WTC11 (cell line): ENCODE measurements at regions not wholly inside any gene's neighbourhood (a gene's known extent, or its start where the extent isn't known, plus 50 kb on each side); places are given as distances from the start of the nearest gene placed in this dataset.

ENCODE experiments used
- ATAC-seq: fragments of 200-7000 bp; cut with Tn5 transposase; 2 replicates; pipeline ENCODE4 v1.10.0; 2021; ENCODE audit warnings: mild to moderate bottlenecking, moderate library complexity
- CTCF ChIA-PET: fragments of 300-600 bp; sonication (Branson Sonifier 250); formaldehyde crosslinking; loops from one replicate; lab custom pipeline; 2021; ENCODE audit warnings: antibody characterized with exemption; lab: Charles Lee
- POLR2A ChIA-PET: fragments of 350-600 bp; sonication (Branson Sonifier 250); formaldehyde crosslinking; loops from one replicate; lab custom pipeline; 2021; ENCODE audit warnings: antibody characterized with exemption; lab: Charles Lee
- DNase-seq: peaks from one replicate; pipeline ENCODE4 v3.0.0; 2021; ENCODE audit warnings: low spot score
- H3K27ac Mint-ChIP-seq: 2 replicates; pipeline ENCODE4 v1.8.0; 2021; ENCODE audit warnings: mixed read lengths
- H3K27me3 Mint-ChIP-seq: 2 replicates; pipeline ENCODE4 v1.8.0; 2021; ENCODE audit warnings: low read depth, mild to moderate bottlenecking, moderate library complexity, mixed read lengths
- H3K36me3 Mint-ChIP-seq: 2 replicates; pipeline ENCODE4 v1.8.0; 2021; ENCODE audit warnings: mixed read lengths
- H3K4me1 Mint-ChIP-seq: 2 replicates; pipeline ENCODE4 v1.8.0; 2022; ENCODE audit warnings: mixed read lengths
- H3K4me3 Mint-ChIP-seq: 2 replicates; pipeline ENCODE4 v1.8.0; 2021; ENCODE audit warnings: mild to moderate bottlenecking, moderate library complexity, mixed read lengths
- H3K9me3 Mint-ChIP-seq: 2 replicates; pipeline ENCODE4 v1.8.0; 2021; ENCODE audit warnings: mixed read lengths
- CBFB ChIP-seq: sonication (generic); formaldehyde crosslinking; IDR thresholded peaks from 2 replicates; pipeline ENCODE4 v1.8.1; 2022; ENCODE audit warnings: mild to moderate bottlenecking, low read depth, missing genetic modification reagents
- CDX4 ChIP-seq: fragments of 250-450 bp; sonication (Bioruptor Pico); IDR thresholded peaks from 2 replicates; pipeline ENCODE4 v1.9.0; 2021; ENCODE audit warnings: moderate library complexity, mild to moderate bottlenecking, inconsistent platforms, borderline replicate concordance
- EMX1 ChIP-seq: fragments of 250-450 bp; sonication (Bioruptor Pico); IDR thresholded peaks from 2 replicates; pipeline ENCODE4 v1.8.0; 2021; ENCODE audit warnings: mild to moderate bottlenecking
- ESRRA ChIP-seq: sonication (generic); formaldehyde crosslinking; IDR thresholded peaks from 2 replicates; pipeline ENCODE4 v1.8.1; 2022; ENCODE audit warnings: mild to moderate bottlenecking, missing genetic modification reagents, borderline replicate concordance
- FOXK1 ChIP-seq: sonication (generic); formaldehyde crosslinking; IDR thresholded peaks from 2 replicates; pipeline ENCODE4 v1.8.0; 2022; ENCODE audit warnings: mild to moderate bottlenecking, moderate library complexity, missing genetic modification reagents
- FOXP1 ChIP-seq: sonication (generic); formaldehyde crosslinking; IDR thresholded peaks from 2 replicates; pipeline ENCODE4 v1.8.0; 2022; ENCODE audit warnings: missing genetic modification reagents, mild to moderate bottlenecking, moderate library complexity, borderline replicate concordance
- HMGA2 ChIP-seq: fragments of 250-450 bp; sonication (Bioruptor Pico); IDR thresholded peaks from 2 replicates; pipeline ENCODE4 v1.4.0; 2021; ENCODE audit warnings: mild to moderate bottlenecking, moderate library complexity
- IRF2 ChIP-seq: sonication (generic); formaldehyde crosslinking; IDR thresholded peaks from 2 replicates; pipeline ENCODE4 v1.8.0; 2022; ENCODE audit warnings: low read depth, missing genetic modification reagents, borderline replicate concordance
- JAZF1 ChIP-seq: fragments of 250-450 bp; sonication (Bioruptor Pico); IDR thresholded peaks from 2 replicates; pipeline ENCODE4 v1.9.0; 2021; ENCODE audit warnings: moderate library complexity, mild to moderate bottlenecking, inconsistent platforms
- MXD4 ChIP-seq: fragments of 250-450 bp; sonication (Bioruptor Pico); IDR thresholded peaks from 2 replicates; pipeline ENCODE4 v1.8.0; 2021; ENCODE audit warnings: mild to moderate bottlenecking, moderate library complexity, borderline replicate concordance
- NFE2L1 ChIP-seq: sonication (generic); formaldehyde crosslinking; IDR thresholded peaks from 2 replicates; pipeline ENCODE4 v1.8.1; 2023; ENCODE audit warnings: missing genetic modification reagents
- NR2C2 ChIP-seq: sonication (generic); formaldehyde crosslinking; IDR thresholded peaks from 2 replicates; pipeline ENCODE4 v1.8.0; 2022; ENCODE audit warnings: mild to moderate bottlenecking, missing genetic modification reagents
- NR3C1 ChIP-seq: sonication (generic); formaldehyde crosslinking; conservative IDR thresholded peaks from 2 replicates; pipeline ENCODE4 v1.8.1; 2023; ENCODE audit warnings: low read depth, mild to moderate bottlenecking, missing genetic modification reagents
- RORB ChIP-seq: fragments of 250-450 bp; sonication (Bioruptor Pico); IDR thresholded peaks from 2 replicates; pipeline ENCODE4 v1.9.0; 2021; ENCODE audit warnings: mild to moderate bottlenecking
- SOX15 ChIP-seq: fragments of 250-450 bp; sonication (Bioruptor Pico); IDR thresholded peaks from 2 replicates; pipeline ENCODE4 v1.9.0; 2021; ENCODE audit warnings: mild to moderate bottlenecking
- TCF7 ChIP-seq: sonication (generic); formaldehyde crosslinking; IDR thresholded peaks from 2 replicates; pipeline ENCODE4 v1.8.0; 2022; ENCODE audit warnings: mild to moderate bottlenecking, low read depth, missing genetic modification reagents, moderate library complexity
- TEAD4 ChIP-seq: sonication (generic); formaldehyde crosslinking; IDR thresholded peaks from 2 replicates; pipeline ENCODE4 v1.8.0; 2022; ENCODE audit warnings: mild to moderate bottlenecking, missing genetic modification reagents
- ZBTB43 ChIP-seq: sonication (generic); formaldehyde crosslinking; IDR thresholded peaks from 2 replicates; pipeline ENCODE4 v1.8.1; 2023; ENCODE audit warnings: mild to moderate bottlenecking, missing genetic modification reagents
- ZMAT4 ChIP-seq: fragments of 250-450 bp; sonication (Bioruptor Pico); IDR thresholded peaks from 2 replicates; pipeline ENCODE4 v1.9.0; 2021; ENCODE audit warnings: mild to moderate bottlenecking
- ZNF138 ChIP-seq: sonication (generic); formaldehyde crosslinking; conservative IDR thresholded peaks from 2 replicates; pipeline ENCODE4 v1.8.1; 2022; ENCODE audit warnings: mild to moderate bottlenecking, moderate library complexity, missing genetic modification reagents
- ZNF232 ChIP-seq: sonication (generic); formaldehyde crosslinking; IDR thresholded peaks from 2 replicates; pipeline ENCODE4 v1.8.0; 2022; ENCODE audit warnings: mild to moderate bottlenecking, missing genetic modification reagents
- ZNF396 ChIP-seq: fragments of 250-450 bp; sonication (Bioruptor Pico); IDR thresholded peaks from 2 replicates; pipeline ENCODE4 v1.8.0; 2021; ENCODE audit warnings: mild to moderate bottlenecking, moderate library complexity, borderline replicate concordance
- ZNF416 ChIP-seq: fragments of 250-450 bp; sonication (Bioruptor Pico); IDR thresholded peaks from 2 replicates; pipeline ENCODE4 v1.9.0; 2021; ENCODE audit warnings: mild to moderate bottlenecking, inconsistent platforms
- ZNF423 ChIP-seq: fragments of 250-450 bp; sonication (Bioruptor Pico); IDR thresholded peaks from 2 replicates; pipeline ENCODE4 v2.1.2; 2022; ENCODE audit warnings: mild to moderate bottlenecking, moderate library complexity
- ZNF425 ChIP-seq: fragments of 250-450 bp; sonication (Bioruptor Pico); conservative IDR thresholded peaks from 2 replicates; pipeline ENCODE4 v1.9.0; 2021; ENCODE audit warnings: mild to moderate bottlenecking
- TF ChIP-seq, protein P1 (sequence below): sonication (generic); formaldehyde crosslinking; IDR thresholded peaks from 2 replicates; pipeline ENCODE4 v1.8.0; 2022; ENCODE audit warnings: mild to moderate bottlenecking, missing genetic modification reagents
- TF ChIP-seq, protein P2 (sequence below): sonication (generic); formaldehyde crosslinking; IDR thresholded peaks from 2 replicates; pipeline ENCODE4 v1.8.0; 2023; ENCODE audit warnings: mild to moderate bottlenecking, missing genetic modification reagents
- TF ChIP-seq, protein P3 (sequence below): sonication (generic); formaldehyde crosslinking; IDR thresholded peaks from 2 replicates; pipeline ENCODE4 v1.8.1; 2023; ENCODE audit warnings: mild to moderate bottlenecking, missing genetic modification reagents, moderate library complexity
- TF ChIP-seq, protein P4 (sequence below): sonication (generic); formaldehyde crosslinking; IDR thresholded peaks from 2 replicates; pipeline ENCODE4 v1.8.1; 2023; ENCODE audit warnings: mild to moderate bottlenecking, moderate library complexity, missing genetic modification reagents

DNA sequence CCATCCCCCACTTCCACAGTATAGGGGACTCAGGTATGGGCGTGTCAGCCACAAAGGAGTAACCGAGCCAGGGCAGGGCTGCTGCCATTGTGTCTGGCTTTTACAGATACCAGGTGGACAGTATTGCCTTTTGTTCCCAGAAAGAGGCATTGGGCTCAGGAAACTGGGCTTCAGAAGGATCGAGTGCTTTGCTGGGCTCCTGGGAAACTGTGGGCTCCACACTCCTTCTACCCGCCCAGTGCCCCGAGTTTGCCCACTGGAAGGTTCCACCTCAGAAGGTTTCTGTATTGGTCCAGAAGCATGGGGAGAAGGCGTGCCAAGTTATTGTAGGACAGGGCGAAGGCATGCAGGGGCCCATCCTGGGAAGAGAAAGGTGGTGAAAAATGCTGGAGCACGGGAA, 894.4 kb downstream of the TBC1D22A start:
- Mint-ChIP-seq H3K36me3 (peaks cover 18% of the 10 kb centered on the region), H3K9me3 (peaks cover 39% of the 10 kb centered on the region), H3K4me3 (no peak overlapping the region)
- CTCF ChIA-PET = no interaction called here
- no peak for DNase-seq
- TF ChIP-seq EMX1 (CRISPR knock-in tag) = no peak
- no peak for TF ChIP-seq ZNF232 (CRISPR knock-in tag)
- TF ChIP-seq CBFB = no peak
- no peak for TF ChIP-seq HMGA2
- TF ChIP-seq, protein P1, sequence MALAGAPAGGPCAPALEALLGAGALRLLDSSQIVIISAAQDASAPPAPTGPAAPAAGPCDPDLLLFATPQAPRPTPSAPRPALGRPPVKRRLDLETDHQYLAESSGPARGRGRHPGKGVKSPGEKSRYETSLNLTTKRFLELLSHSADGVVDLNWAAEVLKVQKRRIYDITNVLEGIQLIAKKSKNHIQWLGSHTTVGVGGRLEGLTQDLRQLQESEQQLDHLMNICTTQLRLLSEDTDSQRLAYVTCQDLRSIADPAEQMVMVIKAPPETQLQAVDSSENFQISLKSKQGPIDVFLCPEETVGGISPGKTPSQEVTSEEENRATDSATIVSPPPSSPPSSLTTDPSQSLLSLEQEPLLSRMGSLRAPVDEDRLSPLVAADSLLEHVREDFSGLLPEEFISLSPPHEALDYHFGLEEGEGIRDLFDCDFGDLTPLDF (CRISPR knock-in tag) = no peak
- no peak for TF ChIP-seq TEAD4 (CRISPR knock-in tag)
- TF ChIP-seq ZNF396 (CRISPR knock-in tag) = no peak
- no peak for TF ChIP-seq NR3C1
- TF ChIP-seq IRF2 (CRISPR knock-in tag) = no peak
- TF ChIP-seq ZNF138 = no peak
- no peak for TF ChIP-seq NR2C2 (CRISPR knock-in tag)
- no peak for TF ChIP-seq ZMAT4 (CRISPR knock-in tag)
- no peak for TF ChIP-seq RORB (CRISPR knock-in tag)
- no peak for TF ChIP-seq JAZF1 (CRISPR knock-in tag)
- no peak for TF ChIP-seq MXD4
- TF ChIP-seq ZNF416 (CRISPR knock-in tag) = no peak
- TF ChIP-seq CDX4 (CRISPR knock-in tag) = no peak
- no peak for TF ChIP-seq TCF7 (CRISPR knock-in tag)
- TF ChIP-seq FOXK1 = no peak
- TF ChIP-seq, all 79 proteins: peak for 0
- no peak overlapping the region for H3K27ac Mint-ChIP-seq
- no peak for ATAC-seq
- POLR2A ChIA-PET = no interaction called here
- H3K27me3 Mint-ChIP-seq = peaks cover 51% of the 10 kb centered on the region
- peaks cover 11% of the 10 kb centered on the region for H3K4me1 Mint-ChIP-seq

DNA sequence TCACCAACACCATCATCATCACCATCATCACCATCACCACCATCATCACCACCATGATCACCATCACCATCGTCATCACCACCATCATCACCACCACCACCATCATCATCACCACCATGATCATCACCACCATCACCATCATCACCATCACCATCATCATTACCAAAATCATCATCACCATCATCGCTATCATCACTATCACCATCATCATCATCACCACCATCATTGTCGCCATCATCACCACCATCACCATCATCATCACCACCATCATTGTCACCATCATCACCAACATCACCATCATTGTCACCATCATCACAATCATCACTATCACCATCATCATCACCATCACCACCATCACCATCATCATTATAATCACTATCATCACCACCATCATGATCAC, 893.5 kb downstream of the TBC1D22A start:
- Mint-ChIP-seq H3K27me3 (peaks cover 43% of the 10 kb centered on the region), H3K4me1 (peaks cover 11% of the 10 kb centered on the region), H3K27ac (no peak overlapping the region), H3K9me3 (peaks cover 35% of the 10 kb centered on the region), H3K36me3 (peaks cover 17% of the 10 kb centered on the region), H3K4me3 (no peak overlapping the region)
- POLR2A ChIA-PET = no interaction called here
- CTCF ChIA-PET = no interaction called here
- ATAC-seq (no peak), DNase-seq (no peak)
- no peak for TF ChIP-seq ESRRA (CRISPR knock-in tag)
- TF ChIP-seq ZNF423 (CRISPR knock-in tag) = no peak
- no peak for TF ChIP-seq ZBTB43 (CRISPR knock-in tag)
- no peak for TF ChIP-seq NFE2L1
- no peak for TF ChIP-seq ZNF425 (CRISPR knock-in tag)
- TF ChIP-seq SOX15 (CRISPR knock-in tag) = no peak
- TF ChIP-seq, protein P2, sequence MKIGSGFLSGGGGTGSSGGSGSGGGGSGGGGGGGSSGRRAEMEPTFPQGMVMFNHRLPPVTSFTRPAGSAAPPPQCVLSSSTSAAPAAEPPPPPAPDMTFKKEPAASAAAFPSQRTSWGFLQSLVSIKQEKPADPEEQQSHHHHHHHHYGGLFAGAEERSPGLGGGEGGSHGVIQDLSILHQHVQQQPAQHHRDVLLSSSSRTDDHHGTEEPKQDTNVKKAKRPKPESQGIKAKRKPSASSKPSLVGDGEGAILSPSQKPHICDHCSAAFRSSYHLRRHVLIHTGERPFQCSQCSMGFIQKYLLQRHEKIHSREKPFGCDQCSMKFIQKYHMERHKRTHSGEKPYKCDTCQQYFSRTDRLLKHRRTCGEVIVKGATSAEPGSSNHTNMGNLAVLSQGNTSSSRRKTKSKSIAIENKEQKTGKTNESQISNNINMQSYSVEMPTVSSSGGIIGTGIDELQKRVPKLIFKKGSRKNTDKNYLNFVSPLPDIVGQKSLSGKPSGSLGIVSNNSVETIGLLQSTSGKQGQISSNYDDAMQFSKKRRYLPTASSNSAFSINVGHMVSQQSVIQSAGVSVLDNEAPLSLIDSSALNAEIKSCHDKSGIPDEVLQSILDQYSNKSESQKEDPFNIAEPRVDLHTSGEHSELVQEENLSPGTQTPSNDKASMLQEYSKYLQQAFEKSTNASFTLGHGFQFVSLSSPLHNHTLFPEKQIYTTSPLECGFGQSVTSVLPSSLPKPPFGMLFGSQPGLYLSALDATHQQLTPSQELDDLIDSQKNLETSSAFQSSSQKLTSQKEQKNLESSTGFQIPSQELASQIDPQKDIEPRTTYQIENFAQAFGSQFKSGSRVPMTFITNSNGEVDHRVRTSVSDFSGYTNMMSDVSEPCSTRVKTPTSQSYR (CRISPR knock-in tag) = no peak
- TF ChIP-seq, protein P3, sequence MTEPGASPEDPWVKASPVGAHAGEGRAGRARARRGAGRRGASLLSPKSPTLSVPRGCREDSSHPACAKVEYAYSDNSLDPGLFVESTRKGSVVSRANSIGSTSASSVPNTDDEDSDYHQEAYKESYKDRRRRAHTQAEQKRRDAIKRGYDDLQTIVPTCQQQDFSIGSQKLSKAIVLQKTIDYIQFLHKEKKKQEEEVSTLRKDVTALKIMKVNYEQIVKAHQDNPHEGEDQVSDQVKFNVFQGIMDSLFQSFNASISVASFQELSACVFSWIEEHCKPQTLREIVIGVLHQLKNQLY (CRISPR knock-in tag) = no peak
- no peak for TF ChIP-seq FOXP1 (CRISPR knock-in tag)
- TF ChIP-seq, protein P4, sequence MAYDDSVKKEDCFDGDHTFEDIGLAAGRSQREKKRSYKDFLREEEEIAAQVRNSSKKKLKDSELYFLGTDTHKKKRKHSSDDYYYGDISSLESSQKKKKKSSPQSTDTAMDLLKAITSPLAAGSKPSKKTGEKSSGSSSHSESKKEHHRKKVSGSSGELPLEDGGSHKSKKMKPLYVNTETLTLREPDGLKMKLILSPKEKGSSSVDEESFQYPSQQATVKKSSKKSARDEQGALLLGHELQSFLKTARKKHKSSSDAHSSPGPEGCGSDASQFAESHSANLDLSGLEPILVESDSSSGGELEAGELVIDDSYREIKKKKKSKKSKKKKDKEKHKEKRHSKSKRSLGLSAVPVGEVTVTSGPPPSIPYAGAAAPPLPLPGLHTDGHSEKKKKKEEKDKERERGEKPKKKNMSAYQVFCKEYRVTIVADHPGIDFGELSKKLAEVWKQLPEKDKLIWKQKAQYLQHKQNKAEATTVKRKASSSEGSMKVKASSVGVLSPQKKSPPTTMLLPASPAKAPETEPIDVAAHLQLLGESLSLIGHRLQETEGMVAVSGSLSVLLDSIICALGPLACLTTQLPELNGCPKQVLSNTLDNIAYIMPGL = no peak
